ENCODE measurements at regions not wholly inside any gene's neighbourhood (a gene's known extent, or its start where the extent isn't known, plus 50 kb on each side); places are given as distances from the start of the nearest gene placed in this dataset.
A peak's percentile ranks its signal among the peaks of the same experiment; 100 is the strongest.

DNA sequence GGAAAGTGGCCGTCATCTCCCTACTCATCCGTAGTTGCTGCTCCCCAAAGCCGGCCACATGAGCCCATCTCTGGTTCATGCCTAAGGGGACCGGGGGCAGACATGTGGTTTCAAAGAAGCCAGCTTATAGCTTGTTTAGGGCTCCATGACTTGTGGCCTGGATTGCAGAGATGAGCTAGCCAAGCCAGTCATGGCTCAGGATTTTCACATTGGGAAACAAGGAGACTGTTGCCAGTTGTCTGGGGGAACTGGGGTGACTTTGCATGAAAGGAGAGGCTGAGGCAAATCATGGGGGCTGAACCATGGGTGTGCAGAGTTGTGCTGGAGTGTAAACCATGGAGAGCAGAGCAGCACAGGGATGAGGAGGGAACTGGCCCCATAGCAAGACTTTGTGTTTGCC, 183.0 kb upstream of the APCDD1 start:
- Histone ChIP-seq H3K9me3 (no peaks in the 10 kb centered on the region), H3K27me3 (no peaks in the 10 kb centered on the region), H3K27ac (no peak overlapping the region), H3K4me1 (peaks cover 16 to 23% (median 18%) of the 10 kb centered on the region in 4 donors), H3K36me3 (no peaks in the 10 kb centered on the region), H3K4me3 (no peak overlapping the region)
- TF ChIP-seq POLR2A (IDR thresholded peaks at IDR 0.05) = no peak
- TF ChIP-seq POLR2AphosphoS5 (IDR thresholded peaks at IDR 0.05) = no peak
- TF ChIP-seq EP300 (IDR thresholded peaks at IDR 0.05) = no peak
- TF ChIP-seq, protein P1, sequence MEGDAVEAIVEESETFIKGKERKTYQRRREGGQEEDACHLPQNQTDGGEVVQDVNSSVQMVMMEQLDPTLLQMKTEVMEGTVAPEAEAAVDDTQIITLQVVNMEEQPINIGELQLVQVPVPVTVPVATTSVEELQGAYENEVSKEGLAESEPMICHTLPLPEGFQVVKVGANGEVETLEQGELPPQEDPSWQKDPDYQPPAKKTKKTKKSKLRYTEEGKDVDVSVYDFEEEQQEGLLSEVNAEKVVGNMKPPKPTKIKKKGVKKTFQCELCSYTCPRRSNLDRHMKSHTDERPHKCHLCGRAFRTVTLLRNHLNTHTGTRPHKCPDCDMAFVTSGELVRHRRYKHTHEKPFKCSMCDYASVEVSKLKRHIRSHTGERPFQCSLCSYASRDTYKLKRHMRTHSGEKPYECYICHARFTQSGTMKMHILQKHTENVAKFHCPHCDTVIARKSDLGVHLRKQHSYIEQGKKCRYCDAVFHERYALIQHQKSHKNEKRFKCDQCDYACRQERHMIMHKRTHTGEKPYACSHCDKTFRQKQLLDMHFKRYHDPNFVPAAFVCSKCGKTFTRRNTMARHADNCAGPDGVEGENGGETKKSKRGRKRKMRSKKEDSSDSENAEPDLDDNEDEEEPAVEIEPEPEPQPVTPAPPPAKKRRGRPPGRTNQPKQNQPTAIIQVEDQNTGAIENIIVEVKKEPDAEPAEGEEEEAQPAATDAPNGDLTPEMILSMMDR (IDR thresholded peaks at IDR 0.05) = no peak
- WGBS, 2 donors = 98 to 100% methylated on average over 4 of the region's 4 CpGs
- DNase-seq (no peak), ATAC-seq (ENCODE audit: low FRiP score in 2 of 2) (no peak)

GRCh38 chr18:10274301-10274700, 180.1 kb upstream of the APCDD1 start:
- Histone ChIP-seq H3K27ac (no peak overlapping the region), H3K27me3 (no peaks in the 10 kb centered on the region), H3K9me3 (no peaks in the 10 kb centered on the region), H3K4me3 (no peak overlapping the region), H3K36me3 (no peaks in the 10 kb centered on the region), H3K4me1 (peaks cover 7 to 14% (median 10%) of the 10 kb centered on the region in 4 donors)
- ATAC-seq (ENCODE audit: low FRiP score in 2 of 2) (peak in 1 of 2 donors; percentile 72), DNase-seq (no peak)
- TF ChIP-seq, protein P1 (IDR thresholded peaks at IDR 0.05) = no peak
- TF ChIP-seq EP300 (IDR thresholded peaks at IDR 0.05) = no peak
- no peak for TF ChIP-seq POLR2AphosphoS5 (IDR thresholded peaks at IDR 0.05)
- TF ChIP-seq POLR2A (IDR thresholded peaks at IDR 0.05) = no peak
- WGBS, 2 donors = 87 to 94% methylated on average over 5 of the region's 5 CpGs

DNA sequence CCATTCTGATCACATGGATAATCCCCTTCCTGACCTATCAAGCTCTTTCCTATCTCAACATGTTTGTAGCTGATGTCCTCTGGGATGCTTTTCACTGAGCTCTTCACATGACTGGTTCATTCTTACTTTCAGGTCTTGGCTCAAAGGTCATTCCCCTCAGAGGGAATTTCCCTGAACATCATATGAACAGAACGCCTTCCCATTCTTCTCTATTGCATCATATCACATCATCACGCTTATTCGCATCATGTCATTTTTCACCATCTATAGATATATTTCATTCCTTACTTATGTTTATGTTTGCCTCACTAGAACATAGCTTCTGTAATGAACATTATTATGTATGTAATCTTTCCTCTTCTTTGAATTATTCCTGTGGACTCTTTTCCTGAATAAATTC, 178.9 kb upstream of the APCDD1 start:
- no peaks in the 10 kb centered on the region for H3K27me3 ChIP-seq
- H3K36me3 ChIP-seq = no peaks in the 10 kb centered on the region
- H3K9me3 ChIP-seq = no peaks in the 10 kb centered on the region
- no peak overlapping the region for H3K27ac ChIP-seq
- peaks cover 0 to 6% (median 3%) of the 10 kb centered on the region in 4 donors for H3K4me1 ChIP-seq
- no peak for DNase-seq
- no peak for TF ChIP-seq POLR2AphosphoS5 (IDR thresholded peaks at IDR 0.05)
- H3K4me3 ChIP-seq = no peak overlapping the region
- 89 to 98% methylated on average over 3 of the region's 3 CpGs for WGBS, 2 donors
- no peak for ATAC-seq (ENCODE audit: low FRiP score in 2 of 2)

DNA sequence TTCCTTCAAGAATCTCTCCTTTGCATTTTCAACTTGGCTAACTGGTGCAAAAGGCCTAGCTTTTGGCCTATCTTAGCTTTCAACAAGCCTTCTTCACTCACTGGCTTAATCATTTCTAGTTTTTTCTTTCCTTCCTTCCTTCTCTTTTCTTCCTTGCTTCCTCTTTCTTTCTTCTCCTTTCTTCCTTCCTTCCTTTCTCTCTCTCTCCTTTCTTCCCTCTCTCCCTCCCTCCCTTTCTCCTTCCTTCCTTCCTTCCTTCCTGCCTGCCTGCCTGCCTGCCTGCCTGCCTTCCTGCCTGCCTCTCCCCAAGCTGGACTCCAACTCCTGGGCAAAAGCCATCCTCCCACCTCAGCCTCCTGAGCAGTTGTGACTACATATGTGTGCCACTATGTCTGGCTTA, 176.2 kb upstream of the APCDD1 start:
- Histone ChIP-seq H3K27me3 (no peaks in the 10 kb centered on the region), H3K36me3 (no peaks in the 10 kb centered on the region), H3K4me3 (no peak overlapping the region), H3K27ac (no peak overlapping the region), H3K4me1 (no peaks in the 10 kb centered on the region), H3K9me3 (no peaks in the 10 kb centered on the region)
- TF ChIP-seq, protein P1 (IDR thresholded peaks at IDR 0.05) = no peak
- no peak for TF ChIP-seq EP300 (IDR thresholded peaks at IDR 0.05)
- TF ChIP-seq POLR2AphosphoS5 (IDR thresholded peaks at IDR 0.05) = no peak
- TF ChIP-seq POLR2A (IDR thresholded peaks at IDR 0.05) = no peak
- no peak for ATAC-seq (ENCODE audit: low FRiP score in 2 of 2)
- no peak for DNase-seq

- Histone ChIP-seq H3K9me3 (no peaks in the 10 kb centered on the region), H3K4me3 (no peak overlapping the region), H3K4me1 (no peaks in the 10 kb centered on the region), H3K36me3 (no peaks in the 10 kb centered on the region), H3K27me3 (no peaks in the 10 kb centered on the region), H3K27ac (no peak overlapping the region)
- ATAC-seq (ENCODE audit: low FRiP score in 2 of 2) (no peak), DNase-seq (no peak)
- TF ChIP-seq EP300 (IDR thresholded peaks at IDR 0.05) (no peak), POLR2AphosphoS5 (IDR thresholded peaks at IDR 0.05) (no peak), POLR2A (IDR thresholded peaks at IDR 0.05) (no peak)
- TF ChIP-seq, protein P1 (IDR thresholded peaks at IDR 0.05) = no peak
- WGBS, 2 donors = 91 to 94% methylated on average over 4 of the region's 4 CpGs
Observed at GRCh38 chr18:10279471-10279870, 175.0 kb upstream of the APCDD1 start.
